HG02852 (cell line): ENCODE measurements at regions not wholly inside any gene's neighbourhood (a gene's known extent, or its start where the extent isn't known, plus 50 kb on each side); places are given as distances from the start of the nearest gene placed in this dataset.
A peak's percentile ranks its signal among the peaks of the same experiment; 100 is the strongest.

Experiments used
- ATAC-seq: cut with Tn5 transposase; IDR thresholded peaks from one replicate; pipeline ENCODE4 v1.9.1; 2021; ENCODE audit warnings: mild to moderate bottlenecking, moderate library complexity; ENCODE audit not compliant: unreplicated experiment

DNA sequence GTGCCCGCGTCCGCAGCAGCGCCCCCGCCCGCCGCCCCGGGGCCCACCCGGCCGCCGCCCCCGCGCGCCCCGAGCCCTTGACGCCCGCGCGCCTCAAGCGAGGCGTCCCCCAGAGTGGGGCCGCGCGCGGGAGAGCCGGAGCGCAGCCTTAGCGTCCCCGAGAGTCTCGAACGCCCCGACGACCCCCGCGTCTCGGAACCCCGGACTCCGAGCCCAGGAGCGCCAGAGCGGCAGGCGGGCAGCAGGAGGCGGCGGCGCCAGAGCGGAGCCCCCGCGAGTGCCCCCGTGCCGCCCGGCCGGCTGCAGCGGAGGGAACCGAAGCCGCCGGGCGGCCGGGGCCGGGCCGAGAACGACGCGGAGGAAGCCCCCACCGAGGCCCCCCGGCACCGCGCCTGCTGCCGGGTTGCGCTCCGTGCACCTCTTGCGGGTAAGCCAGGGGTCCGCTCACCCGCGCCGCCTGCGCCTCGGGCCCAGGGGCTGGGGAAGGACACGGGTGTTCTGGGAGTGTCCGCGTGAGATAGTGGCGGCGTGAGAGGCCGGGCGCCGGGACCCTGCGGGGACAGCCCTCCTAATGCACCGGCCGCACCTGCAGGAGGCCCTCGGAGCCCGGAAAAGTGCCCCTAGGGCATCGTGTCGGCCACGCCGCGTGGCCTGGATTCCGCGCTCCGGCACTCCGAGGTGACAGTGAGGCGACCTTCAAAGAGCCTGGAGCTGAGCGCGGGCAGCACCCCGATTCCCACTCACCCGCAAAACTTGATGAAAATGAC is 52.0 kb upstream of the ULK4 start:
- peak; percentile 12 for ATAC-seq

DNA sequence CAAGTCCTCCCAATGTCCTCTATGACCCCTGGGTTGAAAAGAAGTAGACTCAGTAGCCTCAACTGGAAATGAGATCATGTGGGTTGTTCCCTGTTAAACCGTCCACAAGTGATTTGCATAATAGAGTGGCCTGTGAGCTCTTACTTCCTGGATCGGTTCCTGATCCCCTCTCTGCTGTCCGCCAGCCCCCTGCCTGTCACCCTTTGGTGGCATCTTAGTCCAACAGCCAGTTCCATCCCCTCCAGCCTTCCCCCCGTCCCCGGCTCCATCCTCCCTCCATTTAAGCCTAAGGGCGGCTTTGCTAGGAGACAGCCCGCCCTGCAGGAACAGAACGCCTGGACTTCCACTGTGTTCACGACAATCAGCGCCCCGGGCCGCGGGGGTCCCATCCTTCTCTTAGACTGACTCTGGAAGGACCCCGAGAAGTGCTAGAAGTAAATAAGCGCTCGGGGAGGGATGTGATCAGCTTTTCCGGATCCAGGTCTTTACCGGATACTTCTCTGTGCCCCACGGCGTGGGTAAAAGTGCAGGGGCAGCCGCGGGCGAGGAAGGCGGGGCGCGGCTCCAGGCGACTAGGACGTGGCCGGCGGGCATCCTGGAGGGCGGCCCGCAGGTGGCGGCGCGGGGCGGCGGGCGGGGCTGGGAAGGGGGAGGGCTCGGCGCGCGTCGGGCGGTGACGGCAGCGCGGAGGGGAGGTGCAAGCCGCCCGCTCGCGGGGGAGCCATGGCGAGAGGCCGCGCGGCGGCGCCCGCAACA is 51.2 kb upstream of the ULK4 start:
- peak; percentile 75 for ATAC-seq

DNA sequence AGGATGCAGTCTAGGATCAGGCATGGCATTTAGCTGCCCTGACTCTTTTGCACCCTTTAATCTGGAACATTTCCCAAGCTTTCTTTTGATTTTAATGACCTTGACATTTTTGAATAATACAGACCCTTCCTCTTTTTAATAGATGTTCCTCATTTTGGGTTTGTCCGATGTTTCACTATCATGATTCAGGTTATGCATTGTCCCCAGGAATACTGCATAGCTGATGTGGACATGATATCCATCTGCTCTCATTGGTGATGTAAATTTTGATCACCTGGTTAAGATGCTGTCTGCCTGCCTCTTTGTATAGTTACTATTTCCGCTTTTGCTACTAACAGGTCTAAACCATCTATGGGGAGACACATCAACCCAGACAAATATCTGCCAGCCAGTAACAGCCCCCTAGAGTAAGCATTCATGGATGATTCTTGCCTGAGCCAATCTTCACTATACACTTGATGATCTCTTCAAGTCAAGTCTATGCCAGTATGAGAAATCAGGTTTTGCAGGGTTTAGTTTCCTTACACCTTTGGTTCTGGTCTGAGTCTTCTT is 50.6 kb upstream of the ULK4 start:
- ATAC-seq: peak; percentile 31
